ENCODE measurements at regions not wholly inside any gene's neighbourhood (a gene's known extent, or its start where the extent isn't known, plus 50 kb on each side); places are given as distances from the start of the nearest gene placed in this dataset.
"Not testable (repeated sequence)": the region's sequence is repeated elsewhere in the genome, so short reads cannot be mapped to it uniquely, and the experiment has no call there.

DNA sequence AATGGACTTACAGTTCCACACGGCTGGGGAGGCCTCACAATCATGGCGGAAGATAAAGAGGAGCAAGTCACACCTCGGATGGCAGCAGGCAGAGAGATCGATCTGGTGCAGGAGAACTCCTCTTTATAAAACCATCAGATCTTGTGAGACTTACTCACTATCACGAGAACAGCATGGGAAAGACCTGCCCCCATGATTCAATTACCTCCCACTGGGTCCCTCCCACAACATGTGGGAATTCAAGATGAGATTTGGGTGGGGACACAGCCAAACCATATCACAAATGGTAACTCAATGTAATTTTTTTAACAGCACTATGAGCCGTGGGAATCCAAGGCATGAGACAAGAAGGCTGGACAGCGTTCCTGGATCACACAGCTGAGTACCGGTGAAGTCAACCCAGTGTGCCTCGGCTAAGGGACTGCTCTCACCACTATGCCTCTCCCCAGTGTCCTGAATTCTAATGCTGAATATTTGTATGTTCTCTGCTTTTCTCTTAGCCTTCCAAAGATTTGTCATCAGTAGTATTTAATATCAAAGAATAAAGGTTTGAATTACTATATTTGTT is 84.3 kb downstream of the IRS2 start:
- DNase-seq (ENCODE audit: extremely low read depth in 1 of 2, low read depth in 1 of 2): not testable (repeated sequence)

DNA sequence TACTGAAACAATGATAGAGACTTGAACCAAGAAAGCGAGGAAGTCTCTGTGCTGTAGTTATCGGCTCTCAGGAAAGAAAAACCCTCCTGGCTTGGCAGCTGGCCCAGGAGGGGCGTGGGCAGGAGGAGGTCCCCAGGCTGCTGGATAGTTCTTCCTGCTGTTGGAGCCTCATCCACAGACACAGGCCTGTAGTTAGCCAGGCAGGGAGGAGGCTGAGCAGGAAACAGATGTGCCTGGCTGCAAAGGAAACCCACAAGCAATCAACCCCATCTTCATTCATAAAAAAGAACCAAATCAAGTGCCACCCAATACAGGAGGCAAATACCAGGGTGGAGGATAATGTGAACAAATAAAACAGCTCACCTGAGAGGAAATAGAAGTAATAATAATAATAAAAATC is 86.2 kb downstream of the IRS2 start:
- DNase-seq (ENCODE audit: extremely low read depth in 1 of 2, low read depth in 1 of 2): no peak

DNA sequence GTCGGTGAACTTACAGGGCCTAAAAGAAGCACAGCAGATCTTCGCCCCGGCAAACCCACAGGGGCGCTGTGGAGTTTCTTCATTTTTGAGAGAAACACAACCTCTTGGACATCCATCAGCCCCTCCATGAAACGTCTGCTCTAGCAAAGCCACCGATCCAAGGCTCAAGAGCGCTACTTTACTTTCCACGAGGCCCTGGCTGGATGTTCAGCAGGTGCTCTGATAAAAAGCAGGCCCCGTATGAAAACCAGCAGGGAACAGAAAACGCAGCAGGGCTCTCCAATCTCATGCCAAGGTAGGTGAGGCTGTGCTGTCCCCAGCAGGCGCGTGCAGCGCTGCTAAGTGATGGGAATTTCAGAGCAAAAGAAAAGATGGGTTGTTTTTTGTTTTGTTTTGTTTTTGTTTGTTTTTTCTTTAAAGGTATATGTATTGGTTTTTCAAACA is 86.7 kb downstream of the IRS2 start:
- no peak for DNase-seq (ENCODE audit: extremely low read depth in 1 of 2, low read depth in 1 of 2)

DNA sequence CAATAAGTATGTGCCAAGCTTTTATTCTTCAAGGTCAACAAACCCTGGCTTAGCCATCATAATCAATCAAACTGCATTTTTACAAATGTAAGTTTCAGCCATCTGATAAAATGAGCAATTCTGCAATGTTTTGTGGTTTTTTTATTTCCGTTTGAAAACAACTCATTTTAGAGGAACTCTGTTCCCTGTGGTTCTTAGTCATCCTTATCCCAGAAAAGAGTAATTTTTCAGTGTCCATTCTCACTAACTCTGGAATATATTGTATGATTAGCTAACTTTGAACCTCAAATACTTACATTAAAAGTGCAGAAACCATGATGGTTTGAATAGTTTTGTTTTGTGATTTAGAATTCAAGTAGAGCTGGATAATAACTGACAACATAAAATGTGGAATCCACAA is 87.6 kb downstream of the IRS2 start:
- DNase-seq (ENCODE audit: extremely low read depth in 1 of 2, low read depth in 1 of 2): no peak

DNA sequence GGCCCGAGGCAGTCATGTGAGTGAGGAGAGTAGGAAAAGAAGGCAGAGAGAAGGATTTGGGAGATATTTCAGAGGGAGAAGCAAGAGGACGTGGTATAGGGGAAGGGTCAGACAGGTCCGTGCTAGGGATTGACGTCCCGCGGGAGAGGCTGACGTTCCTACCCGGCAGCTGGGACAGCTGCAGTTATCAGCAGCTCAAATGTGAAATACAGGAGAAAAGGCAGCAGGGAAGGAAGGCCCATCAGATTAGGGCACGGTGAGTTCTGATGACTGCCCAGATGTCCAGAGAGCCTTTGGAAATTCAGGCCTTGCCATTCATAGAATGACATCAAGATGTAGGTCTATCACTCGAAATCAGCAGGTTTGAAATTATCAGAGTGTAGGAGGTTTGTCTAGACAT is 88.4 kb downstream of the IRS2 start:
- no peak for DNase-seq (ENCODE audit: extremely low read depth in 1 of 2, low read depth in 1 of 2)

DNA sequence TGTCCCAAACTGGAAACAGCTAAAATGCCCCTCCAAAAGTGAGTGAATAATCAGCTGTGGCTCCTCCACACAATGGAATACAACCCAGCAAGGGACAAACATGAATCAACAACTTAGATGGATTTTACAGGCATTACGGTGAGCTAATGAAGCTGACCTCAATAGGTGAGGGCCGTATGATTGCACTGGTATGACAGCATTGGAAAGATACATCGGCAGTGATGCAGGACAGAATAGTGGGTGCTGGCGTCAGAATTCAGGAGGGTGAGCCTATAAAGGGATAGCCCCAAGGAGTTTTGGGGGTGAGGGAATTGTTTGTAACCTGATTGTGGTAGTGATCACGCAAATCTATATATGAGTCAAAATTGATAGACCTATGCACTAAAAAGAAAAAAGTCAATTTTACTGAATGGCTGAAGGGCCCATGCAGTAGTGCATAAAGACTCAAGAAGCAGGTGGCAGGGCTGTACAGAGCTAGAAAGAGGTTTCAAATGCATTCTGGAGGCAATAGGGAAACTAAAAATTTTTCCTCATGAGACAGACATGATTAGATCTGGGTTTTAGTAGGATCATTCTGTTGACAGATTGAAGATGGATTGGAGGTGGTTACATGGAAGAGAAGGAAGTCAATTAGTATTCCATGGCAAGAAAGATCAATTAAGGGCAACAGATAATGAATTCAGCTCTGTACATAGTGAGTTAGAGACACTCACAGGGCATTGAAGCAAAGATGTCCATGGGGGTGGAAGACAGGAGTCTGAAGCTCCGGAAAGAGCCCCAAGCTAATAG is 90.8 kb downstream of the IRS2 start:
- no peak for DNase-seq (ENCODE audit: extremely low read depth in 1 of 2, low read depth in 1 of 2)

DNA sequence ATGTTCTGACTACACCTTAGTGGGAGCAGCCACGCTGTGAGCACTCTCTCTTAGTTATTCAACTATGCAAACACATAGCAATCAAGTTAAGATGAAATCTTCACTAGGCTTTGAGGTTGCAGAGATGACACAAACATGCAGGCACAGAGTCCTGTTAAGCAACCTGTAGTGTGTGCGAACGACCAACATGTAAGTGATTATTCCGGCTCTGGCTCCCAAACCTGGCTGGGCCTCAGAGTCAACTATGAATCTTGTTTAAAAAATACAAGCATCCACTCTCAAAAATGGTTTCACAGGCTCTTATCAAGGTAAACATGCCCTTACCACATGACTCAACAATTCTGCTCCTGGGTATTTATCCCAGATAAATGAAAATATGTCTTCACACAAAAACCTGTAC is 91.4 kb downstream of the IRS2 start:
- no peak for DNase-seq (ENCODE audit: extremely low read depth in 1 of 2, low read depth in 1 of 2)

DNA sequence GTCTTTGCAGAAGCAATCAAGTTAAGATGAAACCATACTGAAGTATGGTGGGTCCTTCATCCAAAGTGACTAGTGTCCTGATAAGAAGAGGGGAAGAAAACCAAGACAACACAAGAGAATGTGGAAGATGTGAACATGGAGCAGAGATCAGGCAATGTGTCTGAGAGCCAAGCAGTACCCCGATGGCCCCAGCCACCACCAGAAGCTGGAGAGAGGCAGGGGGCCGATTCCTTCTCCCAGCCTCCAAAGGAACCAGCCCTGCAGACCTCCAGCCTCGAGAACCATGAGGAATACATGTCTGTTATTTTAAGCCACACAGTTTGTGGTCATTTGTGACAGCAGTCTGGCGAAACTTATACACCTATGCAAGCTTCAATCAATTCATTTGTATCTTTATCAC is 93.2 kb downstream of the IRS2 start:
- no peak for DNase-seq (ENCODE audit: extremely low read depth in 1 of 2, low read depth in 1 of 2)

DNA sequence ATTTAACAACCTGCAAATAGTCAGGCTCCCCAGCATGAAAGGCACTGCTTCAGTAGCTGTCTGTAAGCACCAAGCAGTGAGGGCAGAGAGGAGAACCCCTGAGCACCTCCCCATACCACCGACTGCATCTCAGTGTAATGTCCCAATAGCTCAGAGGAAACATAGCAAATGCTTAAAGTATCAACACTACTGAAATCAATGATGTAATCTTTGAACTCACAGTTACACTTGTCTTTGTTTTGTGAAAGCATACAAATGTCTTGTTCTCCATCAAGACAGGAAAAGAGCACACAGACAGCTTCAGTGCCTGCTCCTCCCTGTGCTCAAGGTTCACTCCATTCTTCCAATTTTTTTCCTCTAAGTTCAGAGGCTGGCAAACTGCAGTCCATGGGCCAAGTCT is 94.7 kb downstream of the IRS2 start:
- no peak for DNase-seq (ENCODE audit: extremely low read depth in 1 of 2, low read depth in 1 of 2)

DNA sequence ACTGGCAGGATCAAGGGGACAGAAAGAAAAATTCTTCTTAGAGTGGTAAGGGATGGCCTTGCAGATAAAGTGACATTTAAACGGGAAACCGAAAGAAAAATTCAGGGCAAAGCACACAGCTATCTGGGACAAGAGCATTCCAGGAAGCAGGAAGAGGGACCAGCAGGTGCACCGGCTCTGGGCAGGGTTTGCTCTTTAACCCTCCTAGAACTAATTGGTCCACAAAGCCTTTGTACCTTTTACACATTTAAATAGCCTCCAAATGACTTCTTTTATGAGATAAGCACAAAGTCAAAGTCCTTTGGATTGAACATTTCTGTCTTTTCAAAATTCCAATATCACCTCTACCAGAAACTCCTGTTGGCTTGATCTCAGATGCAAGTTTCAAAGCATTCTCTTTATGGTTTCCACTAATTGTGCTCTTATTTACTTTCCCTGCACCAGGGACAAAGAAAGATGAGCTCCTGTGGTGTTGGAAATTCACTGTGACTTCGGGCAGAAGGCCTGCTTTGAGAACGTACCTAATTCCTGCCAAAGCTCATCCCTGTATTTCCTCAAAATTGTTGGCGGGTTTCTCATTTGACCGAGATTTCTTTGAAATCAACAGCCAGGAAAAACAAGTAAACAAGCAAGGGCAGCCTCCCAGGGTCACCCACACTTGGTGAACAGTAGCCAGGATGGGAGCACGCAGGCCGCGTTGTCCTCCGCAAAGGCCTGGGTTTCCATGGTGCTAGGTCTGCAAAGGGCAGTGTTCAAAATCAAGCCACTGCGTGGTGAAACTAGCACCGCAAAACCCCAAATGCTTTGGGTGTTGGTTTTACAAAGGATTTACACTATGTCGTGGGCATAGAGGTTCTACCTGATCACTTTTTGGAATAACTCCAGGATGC is 98.6 kb downstream of the IRS2 start:
- DNase-seq (ENCODE audit: extremely low read depth in 1 of 2, low read depth in 1 of 2): no peak

DNA sequence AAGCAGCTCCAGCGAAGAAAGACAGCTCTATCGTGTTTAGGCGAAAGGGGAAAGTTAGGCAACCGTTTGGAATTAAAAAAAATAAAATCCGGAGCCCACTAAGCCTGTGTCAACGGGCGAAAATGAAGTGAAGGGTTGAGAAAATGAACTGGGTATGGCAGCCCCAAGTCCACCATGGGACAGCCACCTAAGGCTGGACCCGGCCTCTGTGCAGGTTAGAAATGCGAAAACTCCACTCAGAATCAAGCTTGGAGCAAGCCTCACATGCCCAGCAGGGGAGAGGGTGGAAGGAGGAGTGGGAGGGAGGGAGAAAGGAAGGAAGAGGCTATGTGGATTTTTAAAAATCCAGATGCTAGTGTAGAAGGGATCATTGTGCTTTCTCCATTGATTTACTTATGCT is 101.2 kb downstream of the IRS2 start:
- no peak for DNase-seq (ENCODE audit: extremely low read depth in 1 of 2, low read depth in 1 of 2)

DNA sequence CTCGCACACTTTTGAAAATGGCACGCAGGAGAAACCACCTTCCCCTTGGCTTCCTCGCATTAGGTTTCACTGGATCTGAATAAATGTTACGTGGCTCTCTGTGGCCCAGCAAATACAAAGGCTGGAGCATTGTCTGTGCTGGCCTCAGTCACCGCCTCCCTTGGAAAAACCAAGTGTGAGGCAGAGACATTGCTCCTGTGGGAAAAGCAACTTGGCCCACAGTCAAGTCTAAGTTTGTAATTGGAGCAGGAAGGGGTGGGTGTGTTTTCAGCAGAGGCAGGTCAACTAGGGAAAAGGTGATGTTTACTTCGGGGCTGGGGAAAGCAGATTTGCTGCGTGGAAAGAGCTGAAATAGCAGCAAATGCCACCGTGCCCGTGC is 101.6 kb downstream of the IRS2 start:
- no peak for DNase-seq (ENCODE audit: extremely low read depth in 1 of 2, low read depth in 1 of 2)

DNA sequence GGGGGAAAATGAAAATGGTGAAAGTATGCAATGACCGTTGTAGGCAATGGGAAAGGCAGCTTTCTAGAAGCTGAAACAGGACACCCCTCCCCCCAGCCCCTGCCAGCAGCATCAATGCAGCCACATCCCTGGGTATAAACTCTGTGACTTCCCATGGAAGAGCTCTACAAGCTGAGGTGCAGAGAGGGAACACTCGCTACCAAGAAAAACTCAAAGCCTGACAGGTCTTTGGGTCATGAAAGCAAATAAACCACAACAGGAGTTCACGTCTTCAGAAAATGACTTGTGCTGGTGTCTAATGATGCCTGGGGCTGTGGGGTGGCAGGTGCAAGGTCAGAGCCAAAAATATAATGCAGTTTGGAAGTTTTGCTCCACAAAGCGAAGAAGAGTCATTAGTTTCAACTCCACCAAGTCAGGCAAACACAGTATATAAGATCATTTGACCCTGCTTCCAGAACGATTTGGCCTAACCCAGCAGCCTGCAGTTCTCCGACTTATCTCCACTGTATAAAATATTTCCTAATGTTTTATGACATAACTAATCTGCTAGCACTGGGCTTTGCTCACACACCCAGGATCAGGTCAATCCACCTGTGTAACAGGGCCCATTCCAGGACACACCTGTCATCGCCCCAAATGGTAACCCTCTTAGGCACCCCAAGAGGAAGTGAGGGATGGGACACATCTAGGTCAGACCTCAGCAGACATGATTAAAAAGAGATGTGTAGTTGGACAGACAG is 102.1 kb downstream of the IRS2 start:
- no peak for DNase-seq (ENCODE audit: extremely low read depth in 1 of 2, low read depth in 1 of 2)

DNA sequence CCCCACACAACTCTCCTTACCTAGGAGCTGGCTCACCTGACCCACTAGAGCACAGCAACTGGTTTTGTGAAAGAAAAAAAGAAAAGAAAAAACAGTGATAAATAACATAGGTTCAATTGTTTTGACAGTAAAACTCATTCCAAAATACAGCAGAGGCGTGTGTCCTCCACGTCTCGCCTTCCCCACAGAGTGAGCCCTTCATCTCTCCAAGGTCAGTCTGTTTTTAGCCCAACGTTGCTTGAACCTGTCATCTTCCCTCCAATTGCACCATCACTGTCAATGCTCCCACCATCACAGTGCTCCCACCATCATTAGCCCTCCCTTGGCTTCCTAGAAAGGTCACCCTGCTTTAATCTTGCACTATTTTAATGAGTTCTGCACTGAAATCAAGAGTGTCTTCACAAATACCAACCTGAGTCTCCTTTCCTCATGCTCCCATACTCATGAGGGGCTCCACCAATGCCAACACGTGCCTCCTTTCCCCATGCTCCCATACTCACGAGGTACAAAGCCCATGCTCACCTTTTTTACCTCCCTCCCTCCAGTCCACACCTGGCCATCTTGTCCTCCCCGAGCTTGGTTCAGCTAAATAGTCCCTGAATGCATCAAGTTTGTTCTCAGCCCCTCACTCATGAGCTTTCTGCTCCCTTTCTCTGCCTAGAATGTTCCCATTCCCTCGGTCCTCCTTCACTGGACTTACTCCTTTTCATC is 103.7 kb downstream of the IRS2 start:
- DNase-seq (ENCODE audit: extremely low read depth in 1 of 2, low read depth in 1 of 2): no peak

DNA sequence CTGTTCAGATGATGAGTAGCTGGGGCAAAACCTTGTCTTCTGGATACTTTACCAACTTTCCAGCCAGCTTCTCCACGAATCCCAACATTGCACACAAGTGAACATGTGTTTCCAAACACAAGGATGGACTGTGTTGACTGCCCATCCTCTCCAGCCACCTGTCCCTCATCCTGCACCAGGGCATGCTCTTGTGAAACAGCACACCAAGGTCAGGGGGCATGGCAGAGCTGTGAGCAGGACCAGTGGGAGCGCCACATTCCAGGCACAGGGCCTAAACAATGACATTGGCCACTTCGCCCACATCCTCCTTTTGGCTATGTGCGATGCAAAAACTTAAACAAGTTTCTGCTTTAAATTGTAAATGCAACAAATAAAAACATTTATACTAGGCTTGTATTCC is 105.5 kb downstream of the IRS2 start:
- no peak for DNase-seq (ENCODE audit: extremely low read depth in 1 of 2, low read depth in 1 of 2)

DNA sequence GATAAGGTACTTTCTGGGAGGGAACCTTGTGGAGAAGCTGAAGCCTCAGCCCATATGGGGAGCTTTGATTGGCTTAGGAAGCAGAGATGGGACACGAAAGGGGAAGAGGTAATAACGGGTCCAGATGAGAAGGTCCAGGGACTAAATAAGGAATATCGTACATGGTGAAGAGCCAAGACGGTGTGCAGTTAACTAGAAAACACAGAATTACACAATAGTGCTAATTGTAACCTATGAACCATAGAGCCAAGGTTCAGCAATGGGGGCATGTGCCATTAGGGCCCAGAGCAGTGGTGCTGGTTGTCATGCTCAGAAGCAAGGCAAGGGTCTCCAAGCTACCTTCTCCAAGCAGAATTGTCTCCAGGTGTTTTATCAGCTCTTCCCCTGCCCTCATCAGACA is 106.1 kb downstream of the IRS2 start:
- DNase-seq (ENCODE audit: extremely low read depth in 1 of 2, low read depth in 1 of 2): no peak

DNA sequence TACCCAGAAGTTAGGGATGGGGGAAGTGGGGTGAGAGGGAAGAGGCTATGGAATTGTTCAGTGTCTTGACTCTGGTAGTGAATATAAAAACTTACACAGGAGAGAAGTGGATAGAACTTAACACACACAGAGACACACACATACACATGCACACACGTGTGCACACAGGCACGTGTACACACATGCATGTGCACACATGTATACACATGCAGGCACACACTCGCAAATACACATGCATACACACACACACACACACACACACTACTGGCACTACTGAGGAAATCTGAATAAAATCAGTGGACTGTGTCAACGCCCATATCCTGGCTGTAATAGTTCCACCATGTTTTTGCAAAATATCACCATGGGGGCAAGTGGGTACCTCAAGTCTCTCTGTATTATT is 107.9 kb downstream of the IRS2 start:
- DNase-seq (ENCODE audit: extremely low read depth in 1 of 2, low read depth in 1 of 2): no peak

DNA sequence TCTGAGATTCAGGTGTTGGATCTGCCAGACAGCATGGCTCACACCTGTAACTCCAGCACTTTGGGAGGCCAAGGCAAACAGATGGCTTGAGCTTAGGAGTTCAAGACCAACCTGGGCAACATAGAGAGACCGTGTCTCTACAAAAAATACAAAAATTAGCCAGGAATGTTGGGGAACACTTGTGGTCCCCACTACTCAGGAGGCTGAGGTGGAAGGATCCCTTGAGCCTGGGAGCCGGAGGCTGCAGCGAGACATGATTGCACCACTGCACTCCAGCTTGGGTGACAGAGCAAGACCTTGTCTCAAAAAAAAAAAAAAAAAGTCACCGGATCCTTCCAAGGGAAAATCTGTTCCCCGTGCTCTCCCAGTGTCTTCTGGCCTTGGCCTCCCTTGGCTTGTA is 109.2 kb downstream of the IRS2 start:
- no peak for DNase-seq (ENCODE audit: extremely low read depth in 1 of 2, low read depth in 1 of 2)

DNA sequence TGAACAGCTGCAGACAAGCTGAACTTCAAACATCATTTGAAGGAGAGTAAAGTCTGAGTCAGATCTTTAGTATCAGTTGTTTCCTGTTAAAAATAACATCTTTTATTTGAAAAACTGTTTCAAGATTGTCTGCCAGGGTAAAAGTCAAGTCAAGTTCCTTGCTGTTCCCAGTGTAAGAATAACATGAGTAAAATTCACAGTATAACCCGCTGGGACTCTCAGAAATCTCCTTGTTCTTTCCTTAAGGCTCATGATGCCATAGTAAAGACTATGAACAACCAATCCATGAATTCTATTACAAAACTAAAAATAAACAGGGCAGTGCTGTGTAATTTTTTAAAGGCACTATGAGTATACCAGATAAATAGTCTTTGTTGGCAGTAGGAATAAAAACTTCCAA is 112.9 kb downstream of the IRS2 start:
- no peak for DNase-seq (ENCODE audit: extremely low read depth in 1 of 2, low read depth in 1 of 2)

DNA sequence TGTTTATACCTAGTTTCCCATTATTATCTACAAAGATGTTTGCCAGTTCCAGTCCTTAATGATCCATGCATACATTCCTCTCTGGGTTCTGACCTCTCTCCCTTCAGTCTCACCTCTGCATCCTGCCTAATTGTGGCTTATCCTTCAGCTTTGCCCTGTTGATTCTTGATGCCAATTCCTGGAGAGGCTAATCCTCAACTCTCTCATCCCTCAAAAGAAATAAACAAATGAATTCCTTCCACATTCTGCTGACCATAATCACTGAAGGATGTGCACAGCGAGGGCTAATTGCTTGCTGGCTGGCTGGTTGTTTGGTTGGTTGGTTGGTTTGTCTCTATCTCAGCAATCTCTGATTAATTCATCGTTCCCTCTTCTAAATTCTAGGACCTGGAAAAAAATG is 113.8 kb downstream of the IRS2 start:
- no peak for DNase-seq (ENCODE audit: extremely low read depth in 1 of 2, low read depth in 1 of 2)

DNA sequence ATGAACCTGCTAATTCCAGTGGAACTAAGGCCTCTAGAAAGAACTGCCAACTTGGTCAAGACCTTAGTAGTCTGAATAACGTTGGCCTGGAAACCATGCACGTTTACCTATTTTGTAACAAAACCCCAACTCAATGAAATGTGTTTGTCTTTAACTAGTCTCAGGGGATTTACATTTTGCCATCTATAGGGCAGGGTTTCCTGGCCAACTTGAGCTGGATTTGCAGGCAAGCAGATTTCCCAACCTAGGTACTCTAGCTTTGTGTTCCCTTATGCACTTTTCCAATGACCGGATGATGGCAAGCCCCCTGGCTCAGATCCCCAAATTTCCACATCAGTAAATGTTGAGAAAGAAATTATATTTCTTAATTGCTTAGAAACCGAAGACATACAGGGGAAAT is 114.5 kb downstream of the IRS2 start:
- no peak for DNase-seq (ENCODE audit: extremely low read depth in 1 of 2, low read depth in 1 of 2)
